ENCODE measurements at regions not wholly inside any gene's neighbourhood (a gene's known extent, or its start where the extent isn't known, plus 50 kb on each side); places are given as distances from the start of the nearest gene placed in this dataset.

DNA sequence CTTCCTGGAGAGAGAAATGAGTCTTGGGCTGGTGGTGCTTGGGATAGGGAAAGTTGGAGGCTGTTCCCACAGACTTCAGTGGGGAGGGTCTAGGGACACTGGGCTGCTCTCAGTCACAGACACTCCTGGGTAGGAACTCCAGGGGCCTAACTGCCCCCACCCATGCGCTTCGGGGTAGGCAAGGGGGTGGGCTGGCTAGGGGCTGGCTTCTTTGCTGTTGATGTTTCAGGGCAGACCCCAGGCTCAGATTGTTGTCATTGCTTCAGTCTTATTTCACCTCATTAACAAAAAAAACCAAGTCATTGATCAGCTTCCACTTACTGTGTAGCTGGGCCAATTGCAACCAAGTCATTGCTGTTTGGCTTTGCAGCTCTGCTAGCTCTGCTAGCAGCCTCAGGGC lies 160.1 kb upstream of the CSF3R start:
- TF ChIP-seq, protein P1, sequence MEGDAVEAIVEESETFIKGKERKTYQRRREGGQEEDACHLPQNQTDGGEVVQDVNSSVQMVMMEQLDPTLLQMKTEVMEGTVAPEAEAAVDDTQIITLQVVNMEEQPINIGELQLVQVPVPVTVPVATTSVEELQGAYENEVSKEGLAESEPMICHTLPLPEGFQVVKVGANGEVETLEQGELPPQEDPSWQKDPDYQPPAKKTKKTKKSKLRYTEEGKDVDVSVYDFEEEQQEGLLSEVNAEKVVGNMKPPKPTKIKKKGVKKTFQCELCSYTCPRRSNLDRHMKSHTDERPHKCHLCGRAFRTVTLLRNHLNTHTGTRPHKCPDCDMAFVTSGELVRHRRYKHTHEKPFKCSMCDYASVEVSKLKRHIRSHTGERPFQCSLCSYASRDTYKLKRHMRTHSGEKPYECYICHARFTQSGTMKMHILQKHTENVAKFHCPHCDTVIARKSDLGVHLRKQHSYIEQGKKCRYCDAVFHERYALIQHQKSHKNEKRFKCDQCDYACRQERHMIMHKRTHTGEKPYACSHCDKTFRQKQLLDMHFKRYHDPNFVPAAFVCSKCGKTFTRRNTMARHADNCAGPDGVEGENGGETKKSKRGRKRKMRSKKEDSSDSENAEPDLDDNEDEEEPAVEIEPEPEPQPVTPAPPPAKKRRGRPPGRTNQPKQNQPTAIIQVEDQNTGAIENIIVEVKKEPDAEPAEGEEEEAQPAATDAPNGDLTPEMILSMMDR (IDR thresholded peaks at IDR 0.05 in 4 of 5, conservative IDR thresholded peaks at IDR 0.05 in 1 of 5) = no peak
- no peak for TF ChIP-seq POLR2A (IDR thresholded peaks at IDR 0.05)

All from gastrocnemius medialis (tissue), 4 donors.